ENCODE measurements at regions not wholly inside any gene's neighbourhood (a gene's known extent, or its start where the extent isn't known, plus 50 kb on each side); places are given as distances from the start of the nearest gene placed in this dataset. TPM values are rescaled to one million over a fixed set of nuclear protein-coding genes. Genes with fewer than 3 reads are reported as not detected.

Small RNAs in the stretch of these regions (small RNA-seq; reads per million reads assigned to genes)
- not detected for gene RN7SKP35
